HEK293T (cell line): ENCODE measurements at regions not wholly inside any gene's neighbourhood (a gene's known extent, or its start where the extent isn't known, plus 50 kb on each side); places are given as distances from the start of the nearest gene placed in this dataset.

Experiments used
- BHLHE40 ChIP-seq: fragments of 450-650 bp; IDR thresholded peaks from 2 replicates; pipeline ENCODE4 v1.6.1; 2016; ENCODE audit warnings: mild to moderate bottlenecking, moderate library complexity, borderline replicate concordance
- FOXA1 ChIP-seq: fragments of 450-650 bp; IDR thresholded peaks from 2 replicates; pipeline ENCODE4 v1.6.1; 2016; ENCODE audit warnings: mild to moderate bottlenecking
- FOXK2 ChIP-seq: fragments of 450-650 bp; IDR thresholded peaks from 2 replicates; pipeline ENCODE4 v1.6.1; 2016; ENCODE audit warnings: mild to moderate bottlenecking
- FOXM1 ChIP-seq: fragments of 450-650 bp; IDR thresholded peaks from 2 replicates; pipeline ENCODE4 v1.6.1; 2017; ENCODE audit warnings: mild to moderate bottlenecking, borderline replicate concordance
- HDGF ChIP-seq: fragments of 450-650 bp; IDR thresholded peaks from 2 replicates; pipeline ENCODE4 v1.6.1; 2017; ENCODE audit warnings: antibody characterized with exemption, borderline replicate concordance
- L3MBTL2 ChIP-seq: fragments of 450-650 bp; conservative IDR thresholded peaks from 2 replicates; pipeline ENCODE4 v1.6.1; 2016; ENCODE audit warnings: mild to moderate bottlenecking
- NFRKB ChIP-seq: fragments of 450-650 bp; IDR thresholded peaks from 2 replicates; pipeline ENCODE4 v1.6.1; 2016; ENCODE audit warnings: mild to moderate bottlenecking, moderate library complexity
- SUZ12 ChIP-seq: fragments of 450-650 bp; IDR thresholded peaks from 2 replicates; pipeline ENCODE4 v1.6.1; 2016; ENCODE audit warnings: mild to moderate bottlenecking
- TARDBP ChIP-seq: fragments of 450-650 bp; IDR thresholded peaks from 2 replicates; pipeline ENCODE4 v1.6.1; 2016
- TF ChIP-seq, protein P1 (sequence below): fragments of 450-650 bp; IDR thresholded peaks from 2 replicates; pipeline ENCODE4 v1.6.1; 2016

GRCh38 chr1:187276677-187277076, 447.9 kb downstream of the PLA2G4A start:
- TF ChIP-seq FOXA1, result no peak
- no peak for TF ChIP-seq FOXK2
- TF ChIP-seq BHLHE40, result no peak
- TF ChIP-seq HDGF, result no peak
- TF ChIP-seq FOXM1, result no peak
- no peak for TF ChIP-seq NFRKB
- TF ChIP-seq, protein P1, sequence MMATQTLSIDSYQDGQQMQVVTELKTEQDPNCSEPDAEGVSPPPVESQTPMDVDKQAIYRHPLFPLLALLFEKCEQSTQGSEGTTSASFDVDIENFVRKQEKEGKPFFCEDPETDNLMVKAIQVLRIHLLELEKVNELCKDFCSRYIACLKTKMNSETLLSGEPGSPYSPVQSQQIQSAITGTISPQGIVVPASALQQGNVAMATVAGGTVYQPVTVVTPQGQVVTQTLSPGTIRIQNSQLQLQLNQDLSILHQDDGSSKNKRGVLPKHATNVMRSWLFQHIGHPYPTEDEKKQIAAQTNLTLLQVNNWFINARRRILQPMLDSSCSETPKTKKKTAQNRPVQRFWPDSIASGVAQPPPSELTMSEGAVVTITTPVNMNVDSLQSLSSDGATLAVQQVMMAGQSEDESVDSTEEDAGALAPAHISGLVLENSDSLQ, result no peak
- TF ChIP-seq SUZ12, result no peak
- TF ChIP-seq L3MBTL2, result no peak
- TF ChIP-seq TARDBP, result no peak
